HG02642 (cell line): ENCODE measurements at regions not wholly inside any gene's neighbourhood (a gene's known extent, or its start where the extent isn't known, plus 50 kb on each side); places are given as distances from the start of the nearest gene placed in this dataset.

ENCODE experiments used
- ATAC-seq: cut with Tn5 transposase; IDR thresholded peaks from one replicate; pipeline ENCODE4 v1.9.1; 2021; ENCODE audit warnings: mild to moderate bottlenecking; ENCODE audit not compliant: unreplicated experiment, poor library complexity

- no peak for ATAC-seq
Measured at GRCh38 chr9:119853126-119853525, 483.9 kb upstream of the BRINP1 start.

GRCh38 chr9:119852390-119852789, 483.2 kb upstream of the BRINP1 start:
- ATAC-seq = no peak

DNA sequence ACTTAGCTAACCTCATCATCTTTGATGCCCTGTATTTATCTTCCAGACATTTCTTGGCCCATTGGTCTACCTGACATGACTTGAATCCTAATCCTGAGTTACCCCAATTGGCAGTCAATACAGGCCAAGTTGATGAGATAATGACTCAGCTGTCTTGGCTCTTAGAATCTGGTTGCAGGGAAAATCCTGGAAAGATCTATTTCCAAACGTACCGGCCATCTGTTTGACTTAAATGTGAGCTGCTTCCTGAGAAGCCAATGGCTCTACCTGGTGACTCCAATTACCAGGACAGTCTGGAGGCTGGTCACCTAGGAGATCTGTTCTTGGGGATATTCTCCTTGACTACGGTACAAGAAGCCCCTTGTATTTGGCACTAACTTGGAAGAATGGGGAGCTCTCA, 475.2 kb upstream of the BRINP1 start:
- ATAC-seq = no peak

DNA sequence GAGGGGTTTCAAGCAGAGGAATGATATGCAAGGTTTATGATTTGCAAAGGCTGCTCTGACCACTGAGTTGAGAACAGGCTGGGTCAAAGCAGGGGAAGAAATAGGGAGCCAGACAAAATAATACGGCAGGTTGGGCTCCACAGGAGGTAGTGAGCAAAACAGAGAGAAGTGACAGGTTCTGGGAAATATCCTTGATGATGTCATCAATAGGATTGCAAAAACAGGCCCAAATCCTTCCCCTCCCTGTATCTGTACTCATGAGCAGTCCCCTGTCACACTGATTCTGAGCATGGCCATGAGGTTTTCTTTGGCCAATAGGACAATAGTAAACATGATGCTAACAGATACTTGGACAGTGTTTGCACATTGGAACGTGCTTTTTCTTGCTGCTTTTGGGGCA, 471.8 kb upstream of the BRINP1 start:
- no peak for ATAC-seq

DNA sequence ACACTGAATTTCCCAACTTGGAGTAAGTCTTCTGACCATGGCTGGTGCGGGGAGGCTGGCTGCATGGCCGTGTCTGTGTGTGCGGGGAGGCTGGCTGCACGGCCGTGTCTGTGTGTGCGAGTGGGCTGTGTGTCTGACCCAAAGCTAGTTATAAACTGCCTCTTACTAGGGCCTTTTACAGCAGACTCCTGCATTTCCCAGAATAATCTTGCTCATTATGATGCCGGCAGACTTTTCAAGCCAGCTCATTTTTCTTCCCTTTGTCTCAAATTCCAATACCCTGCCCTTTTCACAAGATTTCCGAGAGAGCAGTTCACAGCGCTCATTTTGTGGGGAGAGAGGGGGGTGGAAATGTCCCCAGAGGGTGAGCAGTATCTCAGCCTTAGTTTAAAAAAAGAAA, 470.7 kb upstream of the BRINP1 start:
- no peak for ATAC-seq

DNA sequence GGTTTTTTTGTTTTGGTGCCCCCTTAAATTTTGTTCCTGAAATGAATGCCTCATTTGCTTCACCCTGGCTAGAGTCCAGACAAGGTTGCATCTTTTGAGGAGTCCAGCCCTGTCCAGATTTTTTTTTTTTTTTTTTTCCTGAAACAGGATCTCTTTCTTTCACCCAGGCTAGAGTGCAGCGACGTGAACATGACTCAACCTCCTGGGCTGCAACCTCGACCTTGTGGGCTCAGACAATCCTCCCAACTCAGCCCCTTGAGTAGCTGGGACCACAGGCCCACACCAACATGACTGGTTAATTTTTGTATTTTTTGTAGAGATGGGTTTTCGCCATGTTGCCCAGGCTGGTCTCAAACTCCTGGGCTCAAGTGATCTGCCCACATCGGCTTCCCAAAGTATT, 469.0 kb upstream of the BRINP1 start:
- no peak for ATAC-seq

DNA sequence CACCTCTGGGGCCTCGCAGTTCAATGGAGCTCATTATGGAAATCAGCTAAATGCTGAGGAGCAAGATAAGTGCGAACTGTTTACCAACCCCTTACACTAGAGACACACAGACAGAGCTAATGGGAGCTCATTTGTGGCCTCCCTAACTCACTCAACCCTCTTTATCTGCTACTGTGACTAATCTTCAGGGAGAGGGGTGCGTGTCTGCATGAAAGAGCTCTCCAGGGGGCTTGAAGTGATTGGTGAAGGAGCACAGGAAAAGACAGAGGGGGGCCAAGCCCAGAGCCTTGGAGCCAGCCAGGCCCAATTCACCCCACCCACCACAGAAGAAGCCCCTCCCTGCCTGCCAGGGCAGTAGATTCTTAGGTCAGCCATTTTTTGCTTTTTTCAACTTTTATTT, 466.8 kb upstream of the BRINP1 start:
- ATAC-seq = no peak

- no peak for ATAC-seq
Measured at GRCh38 chr9:119834064-119834620, 464.9 kb upstream of the BRINP1 start.

DNA sequence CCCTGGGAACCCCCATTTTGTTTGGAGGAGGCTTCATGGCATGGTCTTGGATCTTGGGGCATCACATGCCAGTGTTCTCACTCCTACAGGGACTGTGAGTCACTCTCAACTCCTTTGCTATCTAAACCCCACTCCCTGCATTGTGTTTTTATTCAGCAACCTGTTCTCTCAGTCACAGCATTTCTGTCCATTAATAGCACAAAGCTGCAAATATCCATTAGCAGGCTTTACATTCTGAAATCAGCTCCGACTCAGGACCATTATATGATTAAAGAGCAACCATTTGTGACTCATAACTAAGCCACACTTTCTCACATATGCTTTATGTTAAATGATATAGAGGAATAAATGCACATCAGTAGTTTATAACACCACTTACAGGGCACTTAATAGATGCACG, 462.1 kb upstream of the BRINP1 start:
- ATAC-seq = no peak

DNA sequence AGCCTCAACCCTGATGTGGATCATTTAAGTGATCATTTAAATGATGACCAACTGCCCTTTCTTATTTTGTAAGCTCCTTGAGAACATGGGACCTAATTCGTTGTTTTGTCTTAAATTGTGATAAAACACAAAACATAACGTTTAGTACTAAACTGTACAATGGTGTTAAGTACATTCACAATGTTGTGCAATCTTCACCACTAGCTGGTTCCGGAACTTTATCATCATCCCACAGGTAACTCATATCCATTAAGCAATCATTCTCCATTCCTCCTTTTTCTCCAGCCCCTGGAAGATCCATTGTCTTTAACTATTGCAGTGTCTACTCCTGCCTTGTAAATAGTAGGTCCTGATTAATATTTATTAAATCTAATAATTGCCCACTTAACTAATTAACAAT, 460.5 kb upstream of the BRINP1 start:
- no peak for ATAC-seq

GRCh38 chr9:119829186-119829585, 460.0 kb upstream of the BRINP1 start:
- ATAC-seq = no peak

DNA sequence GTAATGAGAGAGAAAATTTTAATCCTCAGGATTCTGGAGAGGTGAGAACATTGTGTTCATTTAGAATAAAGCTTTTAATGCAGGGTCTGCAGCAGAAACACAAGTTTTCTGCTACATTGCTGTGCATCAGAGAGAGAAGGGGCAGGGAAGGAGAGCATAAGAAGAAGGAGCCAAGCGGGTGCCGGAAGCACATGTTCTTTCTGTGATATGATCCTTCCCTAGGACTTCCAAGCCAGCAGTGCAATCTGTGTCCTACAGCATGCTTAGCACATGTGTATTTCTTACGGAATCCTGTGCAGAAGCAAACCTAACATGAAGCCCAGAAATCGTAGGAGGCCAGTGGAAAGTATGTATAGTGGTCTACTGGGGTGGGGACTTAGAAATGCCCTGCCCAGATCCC, 458.3 kb upstream of the BRINP1 start:
- no peak for ATAC-seq

DNA sequence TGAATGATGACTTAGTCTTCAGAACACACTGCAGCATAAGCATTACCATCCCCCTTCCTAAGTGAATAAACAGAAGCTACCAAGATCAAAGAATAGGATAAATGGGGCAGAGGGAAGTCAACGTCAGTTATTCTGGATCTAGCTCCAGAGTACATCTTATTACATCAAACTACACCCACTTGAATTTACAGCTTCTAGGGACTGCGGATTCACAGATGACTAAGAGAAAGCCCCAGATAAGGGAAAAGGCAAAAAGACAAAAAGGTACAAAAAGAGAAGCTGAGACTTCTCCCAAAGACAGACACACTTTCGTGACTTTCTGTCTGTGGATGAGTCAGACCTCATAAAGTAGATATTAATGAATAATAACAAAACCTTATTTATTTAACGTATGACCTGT, 457.9 kb upstream of the BRINP1 start:
- ATAC-seq = no peak

- ATAC-seq = no peak
Measured at GRCh38 chr9:119818726-119819435, 449.6 kb upstream of the BRINP1 start.

- ATAC-seq = no peak
Measured at GRCh38 chr9:119810645-119811429, 441.6 kb upstream of the BRINP1 start.

GRCh38 chr9:119803679-119804078, 434.4 kb upstream of the BRINP1 start:
- no peak for ATAC-seq

- no peak for ATAC-seq
Measured at GRCh38 chr9:119802621-119803020, 433.4 kb upstream of the BRINP1 start.

- ATAC-seq = no peak
Measured at GRCh38 chr9:119802133-119802532, 432.9 kb upstream of the BRINP1 start.

DNA sequence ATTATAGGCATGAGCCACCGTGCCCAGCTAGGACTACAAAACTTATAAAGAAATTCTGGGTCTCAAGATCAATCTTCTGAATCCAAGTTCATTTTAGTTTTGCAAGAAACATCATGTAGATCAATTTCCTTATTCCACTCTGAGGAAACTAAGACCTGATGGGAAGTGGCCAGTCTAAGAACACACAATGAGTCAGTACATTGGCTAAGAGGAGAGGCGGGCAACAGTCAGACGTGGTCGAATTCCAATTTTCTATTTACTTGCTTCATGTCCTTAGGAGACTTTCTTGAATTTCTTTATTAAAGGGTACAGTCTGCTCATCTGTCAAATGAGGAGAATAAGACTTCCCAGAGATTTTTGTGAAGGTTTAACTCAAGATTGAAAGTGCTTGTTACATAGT, 432.1 kb upstream of the BRINP1 start:
- ATAC-seq = no peak

DNA sequence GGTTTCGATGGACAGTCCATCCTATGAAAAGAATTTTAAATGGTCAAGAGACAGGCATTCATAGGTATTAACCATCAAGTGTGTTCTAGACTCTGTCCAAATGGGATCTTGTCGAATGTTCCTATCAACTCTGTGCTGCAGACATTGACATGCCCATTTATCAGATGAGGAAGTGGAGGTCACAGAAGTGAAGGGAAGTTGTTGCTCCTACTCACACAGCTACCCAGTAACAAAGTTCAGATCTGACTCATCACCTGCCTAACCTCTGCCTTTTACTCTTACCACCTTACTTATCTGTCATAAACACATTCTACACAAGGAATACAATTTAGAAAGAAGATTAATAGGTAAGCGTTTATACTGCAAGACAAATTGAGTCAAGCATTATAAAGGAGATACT, 426.2 kb upstream of the BRINP1 start:
- no peak for ATAC-seq

DNA sequence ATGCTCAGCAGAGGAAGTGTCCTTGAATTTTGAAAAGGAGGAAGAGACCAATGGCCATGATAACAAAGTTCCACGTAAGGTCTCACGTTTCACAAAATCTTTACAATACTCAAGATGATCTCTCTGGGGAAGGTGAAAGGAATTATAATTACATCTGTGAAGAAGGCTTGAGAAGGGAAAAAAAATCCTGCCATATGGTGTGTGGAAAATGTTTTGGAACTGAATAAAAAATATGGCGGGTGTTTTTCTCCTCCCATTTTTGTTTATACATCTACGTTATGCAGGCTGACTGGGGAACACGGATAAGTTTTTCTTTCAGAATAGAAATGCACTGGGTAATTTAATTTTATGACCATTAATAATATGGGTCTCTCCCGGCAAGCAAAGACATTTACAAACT, 425.6 kb upstream of the BRINP1 start:
- ATAC-seq = no peak

DNA sequence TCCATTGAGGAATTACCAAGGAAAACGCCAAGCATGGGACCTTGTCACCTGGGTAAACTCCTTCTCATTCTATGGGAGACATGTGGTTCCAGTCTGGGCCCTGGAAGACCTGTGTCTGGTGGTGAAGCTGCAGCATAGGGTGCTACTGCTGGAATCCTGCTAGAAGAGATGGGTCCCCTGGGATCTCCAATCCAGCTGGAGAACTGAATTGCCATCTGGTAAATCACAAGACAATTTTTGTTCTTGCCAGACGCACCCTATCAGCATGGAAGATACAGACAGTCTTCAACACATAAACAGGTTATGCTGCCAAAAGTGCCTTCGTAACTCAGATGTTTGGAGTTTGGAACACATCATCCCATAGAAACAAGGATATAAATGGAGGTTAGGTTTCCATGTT, 424.0 kb upstream of the BRINP1 start:
- no peak for ATAC-seq
